ENCODE measurements at regions not wholly inside any gene's neighbourhood (a gene's known extent, or its start where the extent isn't known, plus 50 kb on each side); places are given as distances from the start of the nearest gene placed in this dataset.

DNA sequence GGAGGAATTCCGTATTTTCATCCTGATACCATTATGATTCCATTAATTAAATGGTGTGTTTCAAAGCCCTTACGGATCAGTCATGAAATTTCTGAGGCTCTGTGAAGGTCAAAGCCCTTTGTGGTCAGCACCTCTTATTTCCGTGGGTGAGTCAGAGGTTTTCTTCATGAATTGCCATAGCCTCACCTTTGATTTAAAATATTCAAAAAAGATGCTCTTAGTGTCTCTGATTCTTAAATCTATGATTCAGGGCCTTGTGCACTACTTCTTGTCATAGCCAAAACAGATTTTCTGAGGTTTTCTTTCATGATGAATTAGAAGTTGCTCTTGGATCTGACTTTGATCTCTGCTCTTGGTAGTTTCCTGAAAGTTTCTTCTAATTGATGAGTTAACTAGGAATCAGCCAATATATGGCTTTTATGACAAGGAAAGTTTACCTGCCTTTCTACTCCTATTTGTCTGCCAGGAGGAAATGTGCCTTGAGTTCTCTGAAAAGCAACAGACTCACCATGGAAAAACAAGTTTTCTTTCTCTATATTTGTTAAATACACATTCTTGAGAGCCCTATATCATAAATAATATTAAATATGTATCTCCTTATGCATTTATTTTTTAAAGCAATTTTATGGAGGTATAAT is 613.0 kb downstream of the UTRN start:
- no peaks in the 10 kb centered on the region for H3K27me3 Mint-ChIP-seq (ENCODE audit: low read depth)
- H3K9me3 Mint-ChIP-seq, result peaks cover 21% of the 10 kb centered on the region
- H3K4me3 Mint-ChIP-seq, result no peak overlapping the region
- peaks cover 16% of the 10 kb centered on the region for H3K4me1 Mint-ChIP-seq
- peaks cover 3% of the 10 kb centered on the region for H3K36me3 Mint-ChIP-seq
- no peak overlapping the region for H3K27ac Mint-ChIP-seq
- TF ChIP-seq, protein P1, sequence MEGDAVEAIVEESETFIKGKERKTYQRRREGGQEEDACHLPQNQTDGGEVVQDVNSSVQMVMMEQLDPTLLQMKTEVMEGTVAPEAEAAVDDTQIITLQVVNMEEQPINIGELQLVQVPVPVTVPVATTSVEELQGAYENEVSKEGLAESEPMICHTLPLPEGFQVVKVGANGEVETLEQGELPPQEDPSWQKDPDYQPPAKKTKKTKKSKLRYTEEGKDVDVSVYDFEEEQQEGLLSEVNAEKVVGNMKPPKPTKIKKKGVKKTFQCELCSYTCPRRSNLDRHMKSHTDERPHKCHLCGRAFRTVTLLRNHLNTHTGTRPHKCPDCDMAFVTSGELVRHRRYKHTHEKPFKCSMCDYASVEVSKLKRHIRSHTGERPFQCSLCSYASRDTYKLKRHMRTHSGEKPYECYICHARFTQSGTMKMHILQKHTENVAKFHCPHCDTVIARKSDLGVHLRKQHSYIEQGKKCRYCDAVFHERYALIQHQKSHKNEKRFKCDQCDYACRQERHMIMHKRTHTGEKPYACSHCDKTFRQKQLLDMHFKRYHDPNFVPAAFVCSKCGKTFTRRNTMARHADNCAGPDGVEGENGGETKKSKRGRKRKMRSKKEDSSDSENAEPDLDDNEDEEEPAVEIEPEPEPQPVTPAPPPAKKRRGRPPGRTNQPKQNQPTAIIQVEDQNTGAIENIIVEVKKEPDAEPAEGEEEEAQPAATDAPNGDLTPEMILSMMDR (IDR thresholded peaks at IDR 0.05; ENCODE audit: unreplicated experiment), result no peak
- no peak for DNase-seq (ENCODE audit: low spot score in 2 of 2, unreplicated experiment in 2 of 2)

DNA sequence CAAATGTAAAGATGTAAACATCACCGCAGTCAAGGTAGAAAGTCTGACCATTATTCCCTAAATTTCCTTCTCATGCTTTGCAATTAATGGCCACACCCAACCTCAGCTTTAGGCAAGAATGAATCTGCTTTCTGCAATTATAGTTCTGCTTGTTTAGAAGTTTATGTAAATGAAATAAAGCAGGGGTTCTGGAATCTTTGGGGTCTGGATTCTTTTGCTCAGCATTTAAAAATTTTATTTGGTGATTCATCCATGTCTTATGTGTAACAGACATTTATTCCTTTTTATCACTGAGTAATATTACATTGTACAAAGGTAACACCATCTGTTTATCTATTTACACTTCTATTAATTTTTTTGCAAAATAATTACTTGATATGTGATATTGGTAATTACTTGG is 613.6 kb downstream of the UTRN start:
- TF ChIP-seq, protein P1 (IDR thresholded peaks at IDR 0.05; ENCODE audit: unreplicated experiment), result no peak
- Mint-ChIP-seq H3K4me1 (peaks cover 14% of the 10 kb centered on the region), H3K9me3 (peaks cover 22% of the 10 kb centered on the region), H3K36me3 (peaks cover 3% of the 10 kb centered on the region), H3K4me3 (no peak overlapping the region), H3K27ac (no peak overlapping the region), H3K27me3 (ENCODE audit: low read depth) (no peaks in the 10 kb centered on the region)
- no peak for DNase-seq (ENCODE audit: low spot score in 2 of 2, unreplicated experiment in 2 of 2)

DNA sequence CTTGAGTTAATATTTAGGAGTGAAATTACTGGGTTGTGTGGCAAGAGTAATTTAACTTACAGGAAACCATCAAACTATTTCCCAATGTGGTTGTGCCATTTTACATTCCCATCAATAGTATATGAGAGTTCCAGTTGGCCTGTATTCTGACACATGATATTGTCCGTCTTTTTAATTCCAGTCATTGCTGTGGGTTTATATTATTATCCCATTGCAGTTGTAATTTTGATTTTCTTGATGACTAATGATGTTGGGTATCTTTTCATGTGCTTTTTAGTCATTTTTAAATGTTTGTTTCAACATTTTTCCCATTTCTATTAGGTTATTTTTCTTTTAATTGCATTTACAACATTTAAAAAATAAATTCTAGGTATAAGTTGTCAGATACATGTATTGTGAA is 614.0 kb downstream of the UTRN start:
- TF ChIP-seq, protein P1 (IDR thresholded peaks at IDR 0.05; ENCODE audit: unreplicated experiment), result no peak
- Mint-ChIP-seq H3K27ac (no peak overlapping the region), H3K4me1 (peaks cover 11% of the 10 kb centered on the region), H3K4me3 (no peak overlapping the region), H3K36me3 (peaks cover 3% of the 10 kb centered on the region), H3K27me3 (ENCODE audit: low read depth) (no peaks in the 10 kb centered on the region), H3K9me3 (peaks cover 22% of the 10 kb centered on the region)
- no peak for DNase-seq (ENCODE audit: low spot score in 2 of 2, unreplicated experiment in 2 of 2)

DNA sequence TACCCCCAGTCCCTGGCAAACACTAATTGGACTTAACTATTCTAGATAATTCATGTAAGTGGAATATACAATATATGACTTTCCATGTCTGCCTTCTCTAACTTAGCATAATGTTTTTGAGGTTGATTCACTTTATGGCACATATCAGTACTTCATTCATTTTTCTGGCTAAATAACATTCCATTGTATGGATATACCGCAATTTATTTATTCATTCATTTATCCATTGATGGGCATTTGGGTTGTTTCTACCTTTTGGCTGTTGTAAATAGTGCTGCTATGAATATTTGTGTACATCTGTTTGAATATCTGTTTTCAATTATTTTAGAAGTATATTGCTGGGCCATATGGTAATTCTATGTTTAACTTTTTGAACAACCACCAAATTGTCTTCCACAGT is 616.3 kb downstream of the UTRN start:
- no peak overlapping the region for H3K27ac Mint-ChIP-seq
- no peak overlapping the region for H3K4me3 Mint-ChIP-seq
- H3K27me3 Mint-ChIP-seq (ENCODE audit: low read depth), result no peaks in the 10 kb centered on the region
- H3K4me1 Mint-ChIP-seq, result peaks cover 6% of the 10 kb centered on the region
- TF ChIP-seq, protein P1 (IDR thresholded peaks at IDR 0.05; ENCODE audit: unreplicated experiment), result no peak
- peaks cover 22% of the 10 kb centered on the region for H3K9me3 Mint-ChIP-seq
- no peak for DNase-seq (ENCODE audit: low spot score in 2 of 2, unreplicated experiment in 2 of 2)
- H3K36me3 Mint-ChIP-seq, result peaks cover 3% of the 10 kb centered on the region

DNA sequence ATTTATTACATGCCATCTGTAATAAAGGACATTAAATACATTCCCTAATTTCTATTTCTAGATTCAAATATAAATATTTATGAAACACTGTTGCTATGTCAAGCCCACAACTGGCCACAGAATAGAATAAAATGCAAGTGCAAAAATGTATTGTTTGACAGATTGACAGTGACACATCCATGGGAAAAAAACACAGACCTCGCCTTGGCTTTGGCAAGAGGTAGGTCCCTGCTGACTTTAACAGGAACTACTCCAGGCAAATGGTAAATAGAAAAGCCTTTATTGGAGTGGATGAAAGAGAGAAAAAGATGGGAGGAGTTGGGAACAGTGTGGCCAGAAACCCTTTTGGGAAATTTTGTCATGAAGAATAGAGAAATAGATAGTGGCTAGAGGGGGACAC is 622.9 kb downstream of the UTRN start:
- H3K4me1 Mint-ChIP-seq, result peaks cover 3% of the 10 kb centered on the region
- no peak overlapping the region for H3K4me3 Mint-ChIP-seq
- DNase-seq (ENCODE audit: low spot score in 2 of 2, unreplicated experiment in 2 of 2), result no peak
- TF ChIP-seq, protein P1 (IDR thresholded peaks at IDR 0.05; ENCODE audit: unreplicated experiment), result no peak
- H3K27me3 Mint-ChIP-seq (ENCODE audit: low read depth), result no peaks in the 10 kb centered on the region
- peaks cover 2% of the 10 kb centered on the region for H3K9me3 Mint-ChIP-seq
- H3K27ac Mint-ChIP-seq, result no peak overlapping the region
- H3K36me3 Mint-ChIP-seq, result no peaks in the 10 kb centered on the region
